ENCODE measurements at regions not wholly inside any gene's neighbourhood (a gene's known extent, or its start where the extent isn't known, plus 50 kb on each side); places are given as distances from the start of the nearest gene placed in this dataset.

GRCh38 chr13:109644069-109644750 is 142.2 kb downstream of the IRS2 start:
- no peak for DNase-seq (ENCODE audit: low spot score)

GRCh38 chr13:109642358-109642757 is 144.0 kb downstream of the IRS2 start:
- no peak for DNase-seq (ENCODE audit: low spot score)

GRCh38 chr13:109636736-109637135 is 149.6 kb downstream of the IRS2 start:
- no peak for DNase-seq (ENCODE audit: low spot score)

GRCh38 chr13:109631069-109631468 is 155.3 kb downstream of the IRS2 start:
- DNase-seq (ENCODE audit: low spot score): no peak

GRCh38 chr13:109630271-109630670 is 156.1 kb downstream of the IRS2 start:
- no peak for DNase-seq (ENCODE audit: low spot score)

GRCh38 chr13:109629737-109630136 is 156.6 kb downstream of the IRS2 start:
- no peak for DNase-seq (ENCODE audit: low spot score)

- DNase-seq (ENCODE audit: low spot score): no peak
Observed at GRCh38 chr13:109628251-109628699, 158.1 kb downstream of the IRS2 start.

- DNase-seq (ENCODE audit: low spot score): no peak
Observed at GRCh38 chr13:109627649-109628048, 158.7 kb downstream of the IRS2 start.

GRCh38 chr13:109626386-109627171 is 159.8 kb downstream of the IRS2 start:
- DNase-seq (ENCODE audit: low spot score): no peak

- DNase-seq (ENCODE audit: low spot score): no peak
Observed at GRCh38 chr13:109625156-109625555, 161.2 kb downstream of the IRS2 start.

GRCh38 chr13:109622006-109622405 is 164.4 kb downstream of the IRS2 start:
- DNase-seq (ENCODE audit: low spot score): no peak

- no peak for DNase-seq (ENCODE audit: low spot score)
Observed at GRCh38 chr13:109615721-109616420, 170.5 kb downstream of the IRS2 start.

- DNase-seq (ENCODE audit: low spot score): no peak
Observed at GRCh38 chr13:109611912-109612691, 174.3 kb downstream of the IRS2 start.

- no peak for DNase-seq (ENCODE audit: low spot score)
Observed at GRCh38 chr13:109610517-109610916, 175.9 kb downstream of the IRS2 start.

GRCh38 chr13:109608503-109608902 is 177.9 kb downstream of the IRS2 start:
- no peak for DNase-seq (ENCODE audit: low spot score)

- DNase-seq (ENCODE audit: low spot score): no peak
Observed at GRCh38 chr13:109608059-109608458, 178.3 kb downstream of the IRS2 start.

GRCh38 chr13:109606520-109606919 is 179.9 kb downstream of the IRS2 start:
- no peak for DNase-seq (ENCODE audit: low spot score)

GRCh38 chr13:109605846-109606245 is 180.5 kb downstream of the IRS2 start:
- no peak for DNase-seq (ENCODE audit: low spot score)

- DNase-seq (ENCODE audit: low spot score): no peak
Observed at GRCh38 chr13:109604894-109605293, 181.5 kb downstream of the IRS2 start.

- no peak for DNase-seq (ENCODE audit: low spot score)
Observed at GRCh38 chr13:109602356-109602755, 184.0 kb downstream of the IRS2 start.

- no peak for DNase-seq (ENCODE audit: low spot score)
Observed at GRCh38 chr13:109599901-109600657, 186.3 kb downstream of the IRS2 start.

All from kidney capillary endothelial cell (primary cell).